ENCODE measurements at regions not wholly inside any gene's neighbourhood (a gene's known extent, or its start where the extent isn't known, plus 50 kb on each side); places are given as distances from the start of the nearest gene placed in this dataset.
"Not testable (repeated sequence)": the region's sequence is repeated elsewhere in the genome, so short reads cannot be mapped to it uniquely, and the experiment has no call there.

DNA sequence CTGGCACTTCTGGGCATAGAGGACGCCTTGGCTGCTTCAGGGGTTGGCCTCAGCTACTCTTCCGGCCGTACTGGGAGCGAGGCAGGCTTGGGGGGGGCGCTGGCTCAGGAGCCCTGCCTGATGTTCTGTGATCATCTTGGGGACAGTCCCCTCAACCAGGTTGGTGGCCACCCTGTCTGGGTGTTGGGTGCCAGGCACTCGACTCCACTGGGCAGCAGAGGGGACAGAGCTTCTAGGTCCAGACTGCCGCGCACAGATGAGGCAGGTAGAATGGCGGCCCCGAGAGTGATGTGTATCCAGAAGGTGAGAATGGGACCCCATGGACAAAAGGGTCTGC is 84.9 kb downstream of the ASB1 start:
- no peaks in the 10 kb centered on the region for H3K27me3 ChIP-seq
- TF ChIP-seq, protein P1, sequence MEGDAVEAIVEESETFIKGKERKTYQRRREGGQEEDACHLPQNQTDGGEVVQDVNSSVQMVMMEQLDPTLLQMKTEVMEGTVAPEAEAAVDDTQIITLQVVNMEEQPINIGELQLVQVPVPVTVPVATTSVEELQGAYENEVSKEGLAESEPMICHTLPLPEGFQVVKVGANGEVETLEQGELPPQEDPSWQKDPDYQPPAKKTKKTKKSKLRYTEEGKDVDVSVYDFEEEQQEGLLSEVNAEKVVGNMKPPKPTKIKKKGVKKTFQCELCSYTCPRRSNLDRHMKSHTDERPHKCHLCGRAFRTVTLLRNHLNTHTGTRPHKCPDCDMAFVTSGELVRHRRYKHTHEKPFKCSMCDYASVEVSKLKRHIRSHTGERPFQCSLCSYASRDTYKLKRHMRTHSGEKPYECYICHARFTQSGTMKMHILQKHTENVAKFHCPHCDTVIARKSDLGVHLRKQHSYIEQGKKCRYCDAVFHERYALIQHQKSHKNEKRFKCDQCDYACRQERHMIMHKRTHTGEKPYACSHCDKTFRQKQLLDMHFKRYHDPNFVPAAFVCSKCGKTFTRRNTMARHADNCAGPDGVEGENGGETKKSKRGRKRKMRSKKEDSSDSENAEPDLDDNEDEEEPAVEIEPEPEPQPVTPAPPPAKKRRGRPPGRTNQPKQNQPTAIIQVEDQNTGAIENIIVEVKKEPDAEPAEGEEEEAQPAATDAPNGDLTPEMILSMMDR (IDR thresholded peaks at IDR 0.05): no peak
- peaks cover 0 to under 1% of the 10 kb centered on the region in 2 donors for H3K9me3 ChIP-seq
- no peaks in the 10 kb centered on the region for H3K36me3 ChIP-seq
- no peak overlapping the region for H3K27ac ChIP-seq
- no peak for DNase-seq (ENCODE audit: low spot score)
- no peak overlapping the region for H3K4me3 ChIP-seq
- H3K4me1 ChIP-seq: no peaks in the 10 kb centered on the region

DNA sequence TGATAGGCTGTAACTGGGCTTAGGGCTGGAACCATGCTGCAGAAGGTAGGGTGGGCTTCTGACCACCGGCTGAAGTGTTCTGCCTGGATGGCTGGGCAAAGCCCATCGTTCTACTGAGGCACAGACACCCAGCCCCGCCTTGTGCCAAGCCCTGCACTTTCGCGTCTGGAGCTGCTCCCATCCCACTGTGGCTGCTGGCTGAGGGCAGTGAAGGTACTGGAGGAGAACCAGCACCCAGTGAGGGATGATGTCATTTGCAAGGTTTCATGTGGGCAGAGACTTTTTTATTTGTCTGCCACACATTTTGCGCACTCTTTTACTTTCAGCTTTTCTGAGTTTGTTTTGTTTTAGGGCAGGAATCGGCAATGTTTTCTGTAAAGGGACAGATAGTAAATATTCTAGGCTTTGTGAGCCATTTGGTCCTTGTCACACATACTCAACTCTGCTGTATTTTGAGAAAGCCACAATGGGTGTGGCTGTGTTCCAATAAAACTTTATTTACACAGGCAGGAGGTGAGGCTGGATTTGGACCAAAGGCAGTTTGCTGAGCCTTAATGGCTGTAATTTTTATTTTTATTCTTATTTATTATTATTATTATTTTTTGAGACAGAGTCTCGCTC is 85.6 kb downstream of the ASB1 start:
- Histone ChIP-seq H3K4me1 (no peaks in the 10 kb centered on the region), H3K4me3 (no peak overlapping the region), H3K9me3 (peaks cover 0 to 8% of the 10 kb centered on the region in 2 donors), H3K27me3 (no peaks in the 10 kb centered on the region), H3K27ac (no peak overlapping the region), H3K36me3 (no peaks in the 10 kb centered on the region)
- TF ChIP-seq, protein P1 (IDR thresholded peaks at IDR 0.05): no peak
- DNase-seq (ENCODE audit: low spot score): no peak

DNA sequence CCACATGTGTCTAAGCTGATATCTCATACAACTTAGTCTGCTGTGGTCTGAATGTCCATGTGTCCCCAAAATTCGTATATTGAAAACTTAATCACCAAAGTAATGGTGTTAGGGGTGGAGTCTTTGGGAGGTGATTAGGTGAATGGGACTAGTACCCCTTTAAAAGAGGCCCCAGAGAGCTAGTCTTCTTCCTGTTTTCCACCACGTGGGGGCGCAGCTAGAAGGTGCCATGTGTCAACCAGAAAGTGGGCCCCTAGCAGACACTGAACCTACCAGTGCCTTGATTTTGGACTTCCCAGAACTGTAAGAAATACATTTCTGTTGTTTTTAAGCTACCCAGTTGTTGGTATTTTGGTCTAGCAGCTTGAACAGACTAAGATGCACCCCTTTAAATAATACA is 86.6 kb downstream of the ASB1 start:
- TF ChIP-seq, protein P1 (IDR thresholded peaks at IDR 0.05): peak in 1 of 2 donors; percentile 61
- Histone ChIP-seq H3K9me3 (peaks cover 0 to 16% of the 10 kb centered on the region in 2 donors), H3K4me1 (no peaks in the 10 kb centered on the region), H3K27ac (no peak overlapping the region), H3K27me3 (no peaks in the 10 kb centered on the region), H3K4me3 (no peak overlapping the region), H3K36me3 (no peaks in the 10 kb centered on the region)
- DNase-seq (ENCODE audit: low spot score): no peak

DNA sequence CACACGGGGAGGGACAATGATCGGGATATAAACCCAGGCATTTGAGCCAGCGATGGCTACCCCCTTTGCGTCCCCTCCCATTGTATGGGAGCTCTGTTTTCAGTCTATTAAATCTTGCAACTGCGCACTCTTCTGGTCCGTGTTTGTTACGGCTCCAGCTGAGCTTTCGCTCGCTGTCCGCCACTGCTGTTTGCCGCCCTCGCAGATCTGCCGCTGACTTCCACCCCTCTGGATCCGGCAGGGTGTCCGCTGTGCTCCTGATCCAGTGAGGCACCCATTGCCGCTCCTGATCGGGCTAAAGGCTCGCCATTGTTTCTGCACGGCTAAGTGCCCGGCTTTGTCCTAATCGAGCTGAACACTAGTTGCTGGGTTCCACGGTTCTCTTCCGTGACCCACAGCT is 87.3 kb downstream of the ASB1 start:
- not testable (repeated sequence) for DNase-seq (ENCODE audit: low spot score); H3K4me1 ChIP-seq

DNA sequence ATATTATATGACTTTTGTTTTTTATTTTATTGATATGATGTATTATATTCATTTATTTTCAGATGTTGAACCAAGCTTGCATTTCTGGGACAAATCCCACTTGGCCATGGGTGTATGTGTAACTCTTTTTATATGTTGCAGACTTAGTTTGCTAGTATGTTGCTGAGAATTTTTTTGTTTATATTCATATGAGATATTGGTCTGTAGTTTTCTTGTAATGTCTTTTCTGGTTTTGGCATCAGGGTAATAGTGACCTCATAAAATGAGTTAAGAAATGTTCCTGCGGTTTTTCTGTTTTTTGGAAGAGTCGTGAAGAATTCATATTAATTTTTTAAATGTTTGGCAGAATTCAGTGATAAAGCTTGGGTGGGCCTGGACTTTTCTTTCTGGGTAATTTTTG is 88.7 kb downstream of the ASB1 start:
- TF ChIP-seq, protein P1 (IDR thresholded peaks at IDR 0.05): no peak
- no peaks in the 10 kb centered on the region for H3K36me3 ChIP-seq
- H3K4me3 ChIP-seq: no peak overlapping the region
- no peaks in the 10 kb centered on the region for H3K27me3 ChIP-seq
- no peak overlapping the region for H3K27ac ChIP-seq
- peaks cover 0 to 16% of the 10 kb centered on the region in 2 donors for H3K9me3 ChIP-seq
- no peak for DNase-seq (ENCODE audit: low spot score)
- no peaks in the 10 kb centered on the region for H3K4me1 ChIP-seq

More for the DNA sequence above, 87.3 kb downstream of the ASB1 start:
- H3K27me3 ChIP-seq, H3K36me3 ChIP-seq, H3K4me3 ChIP-seq, H3K27ac ChIP-seq: not testable (repeated sequence)
- peaks cover 0 to 16% of the 10 kb centered on the region in 2 donors for H3K9me3 ChIP-seq

DNA sequence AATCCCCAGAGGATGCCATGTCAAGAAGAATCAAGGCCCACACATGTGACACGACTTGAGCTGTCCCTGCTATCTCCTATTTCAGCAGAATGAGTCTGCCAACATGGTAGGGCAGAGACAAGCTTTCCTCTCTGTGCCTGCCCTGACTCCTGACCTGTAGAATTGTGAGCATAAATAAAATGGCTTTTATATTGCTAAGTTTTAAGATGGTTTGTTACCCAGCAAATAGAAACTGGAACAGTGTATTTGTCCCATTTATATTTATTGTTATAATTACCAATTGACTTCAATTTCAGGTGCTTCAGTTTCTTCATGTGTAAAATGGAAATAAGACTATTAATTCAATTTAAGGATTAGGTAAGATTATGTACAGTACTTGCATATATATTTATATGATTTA is 90.5 kb downstream of the ASB1 start:
- TF ChIP-seq, protein P1 (IDR thresholded peaks at IDR 0.05): no peak
- H3K9me3 ChIP-seq: peaks cover 0 to 16% of the 10 kb centered on the region in 2 donors
- no peak overlapping the region for H3K27ac ChIP-seq
- H3K4me3 ChIP-seq: no peak overlapping the region
- H3K36me3 ChIP-seq: no peaks in the 10 kb centered on the region
- no peak for DNase-seq (ENCODE audit: low spot score)
- no peaks in the 10 kb centered on the region for H3K27me3 ChIP-seq
- no peaks in the 10 kb centered on the region for H3K4me1 ChIP-seq
